SK-N-SH (cell line): ENCODE measurements at regions not wholly inside any gene's neighbourhood (a gene's known extent, or its start where the extent isn't known, plus 50 kb on each side); places are given as distances from the start of the nearest gene placed in this dataset.

Experiments
- CTCF ChIA-PET: fragments of 300-600, 350-600 bp; formaldehyde crosslinking; extraction: SDS; loops from one replicate; lab custom pipeline; 2021; lab: Yijun Ruan, JAX
- POLR2A ChIA-PET: fragments of 350-600 bp; sonication (Branson Sonifier 250); formaldehyde crosslinking; extraction: SDS; loops from one replicate; lab custom pipeline; 2020; ENCODE audit warnings: antibody characterized with exemption, inconsistent platforms; lab: Yijun Ruan, JAX
- DNase-seq: peaks from one replicate; pipeline ENCODE4 v3.0.0; 2012
- H2AFZ ChIP-seq: fragments of 200-600 bp; sonication (generic); 2 replicates; pipeline ENCODE4 v1.8.1; 2016; ENCODE audit warnings: antibody characterized with exemption, mild to moderate bottlenecking, low read depth
- H3F3A ChIP-seq: fragments of 200-600 bp; sonication (generic); replicated peaks from 2 replicates; pipeline ENCODE3; 2016; ENCODE audit warnings: antibody characterized with exemption, mild to moderate bottlenecking; ENCODE audit not compliant: insufficient read depth
- H3K27ac ChIP-seq, 2 experiments: fragments of 200-500 bp in 1 of 2; fragments of 200-600 bp in 1 of 2; sonication (Bioruptor generic) in 1 of 2; sonication (generic), shearing (Covaris generic) in 1 of 2; 2 replicates each; pipeline versions ENCODE4 v1.5.1 to v1.6.1; 2014 to 2016; ENCODE audit warnings: low read depth in 2 of 2, inconsistent platforms in 1 of 2, low read length in 1 of 2, mild to moderate bottlenecking in 1 of 2, mixed read lengths in 1 of 2
- H3K27me3 ChIP-seq: fragments of 200-600 bp; sonication (generic), shearing (Covaris generic); 2 replicates; pipeline ENCODE4 v1.6.1; 2016; ENCODE audit warnings: mixed run types; ENCODE audit not compliant: insufficient read depth
- H3K36me3 ChIP-seq, 2 experiments: fragments of 200-500 bp in 1 of 2; fragments of 200-600 bp in 1 of 2; sonication (Bioruptor generic) in 1 of 2; sonication (generic) in 1 of 2; replicated peaks in 1 of 2; 2 replicates each; pipeline versions ENCODE3 to v1.5.1; 2014 to 2016; ENCODE audit warnings: low read length in 1 of 2, mild to moderate bottlenecking in 1 of 2; ENCODE audit not compliant: insufficient read depth in 2 of 2, control insufficient read depth in 1 of 2
- H3K4me1 ChIP-seq, 2 experiments: fragments of 200-500 bp in 1 of 2; fragments of 200-600 bp in 1 of 2; sonication (Bioruptor generic) in 1 of 2; sonication (generic), shearing (Covaris generic) in 1 of 2; 2 replicates each; pipeline versions ENCODE4 v1.5.1 to v1.6.1; 2014 to 2016; ENCODE audit warnings: low read depth in 1 of 2, low read length in 1 of 2, mixed run types in 1 of 2; ENCODE audit not compliant: insufficient read depth in 2 of 2, control insufficient read depth in 1 of 2
- H3K4me2 ChIP-seq: fragments of 200-600 bp; sonication (generic), shearing (Covaris generic); 2 replicates; pipeline ENCODE4 v1.6.1; 2017; ENCODE audit warnings: mixed run types
- H3K4me3 ChIP-seq, 2 experiments: fragments of 200-500 bp in 1 of 2; fragments of 200-600 bp in 1 of 2; sonication (Bioruptor generic) in 1 of 2; sonication (generic), shearing (Covaris generic) in 1 of 2; 2 replicates each; pipeline versions ENCODE4 v1.5.1 to v1.8.1; 2014 to 2016; ENCODE audit warnings: low read depth in 2 of 2, inconsistent platforms in 1 of 2, low read length in 1 of 2, mild to moderate bottlenecking in 1 of 2, mixed read lengths in 1 of 2, moderate library complexity in 1 of 2
- H3K79me2 ChIP-seq: fragments of 200-600 bp; sonication (generic); 2 replicates; pipeline ENCODE4 v1.8.1; 2017; ENCODE audit warnings: mild to moderate bottlenecking; ENCODE audit not compliant: insufficient read depth
- H3K9ac ChIP-seq: fragments of 200-600 bp; sonication (generic); 2 replicates; pipeline ENCODE4 v1.6.1; 2017; ENCODE audit warnings: mixed run types
- H3K9me2 ChIP-seq: fragments of 200-600 bp; sonication (generic); 2 replicates; pipeline ENCODE4 v1.6.1; 2017; ENCODE audit warnings: mixed run types
- H3K9me3 ChIP-seq: fragments of 200-600 bp; sonication (generic); 2 replicates; pipeline ENCODE4 v1.6.1; 2017; ENCODE audit warnings: mixed run types, mild to moderate bottlenecking, moderate library complexity
- H4K20me1 ChIP-seq: fragments of 200-600 bp; sonication (generic); 2 replicates; pipeline ENCODE4 v1.6.1; 2017; ENCODE audit warnings: mild to moderate bottlenecking, mixed run types; ENCODE audit not compliant: insufficient read depth
- EP300 ChIP-seq, 2 experiments: IDR thresholded peaks; 2 replicates each; pipeline versions ENCODE4 v1.4.0 to v1.6.1; 2012; ENCODE audit warnings: borderline replicate concordance in 1 of 2, low read depth in 1 of 2, low read length in 1 of 2
- FOSL2 ChIP-seq: IDR thresholded peaks from 2 replicates; pipeline ENCODE4 v1.4.0; 2012; ENCODE audit warnings: low read depth, mild to moderate bottlenecking, moderate library complexity, borderline replicate concordance
- FOXJ3 ChIP-seq: sonication (generic); formaldehyde crosslinking; IDR thresholded peaks from 2 replicates; pipeline ENCODE4 v1.5.1; 2020; ENCODE audit warnings: mild to moderate bottlenecking, missing genetic modification reagents
- JUND ChIP-seq: IDR thresholded peaks from 2 replicates; pipeline ENCODE4 v1.4.0; 2012
- MAX ChIP-seq: IDR thresholded peaks from 2 replicates; pipeline ENCODE4 v1.4.0; 2012; ENCODE audit warnings: low read depth
- MXI1 ChIP-seq: IDR thresholded peaks from 2 replicates; pipeline ENCODE4 v1.6.1; 2012; ENCODE audit warnings: mild to moderate bottlenecking, low read depth, low read length, improper control_type of control experiment
- NFIC ChIP-seq: IDR thresholded peaks from 2 replicates; pipeline ENCODE4 v1.4.0; 2012; ENCODE audit warnings: borderline replicate concordance
- PBX3 ChIP-seq: IDR thresholded peaks from 2 replicates; pipeline ENCODE4; 2012
- POLR2AphosphoS5 ChIP-seq: IDR thresholded peaks from 2 replicates; pipeline ENCODE4 v1.6.1; 2012; ENCODE audit warnings: low read depth, low read length
- RCOR1 ChIP-seq: fragments of 150-350 bp; IDR thresholded peaks from 2 replicates; pipeline ENCODE4 v1.6.1; 2017; ENCODE audit warnings: antibody characterized with exemption, low read length
- REST ChIP-seq: IDR thresholded peaks from 2 replicates; pipeline ENCODE4 v1.6.1; 2012; ENCODE audit warnings: mild to moderate bottlenecking, low read depth, low read length, moderate library complexity
- RFX5 ChIP-seq: IDR thresholded peaks from 2 replicates; pipeline ENCODE4 v1.6.1; 2012; ENCODE audit warnings: mild to moderate bottlenecking, improper control_type of control experiment, low read length
- RXRA ChIP-seq: IDR thresholded peaks from 2 replicates; pipeline ENCODE4 v1.4.0; 2012; ENCODE audit warnings: low read depth, mild to moderate bottlenecking, borderline replicate concordance
- TAF1 ChIP-seq: IDR thresholded peaks from 2 replicates; pipeline ENCODE4 v1.6.1; 2012; ENCODE audit warnings: low read depth, mild to moderate bottlenecking, low read length, moderate library complexity, borderline replicate concordance
- TCF12 ChIP-seq: IDR thresholded peaks from 2 replicates; pipeline ENCODE4 v1.4.0; 2012
- USF1 ChIP-seq: IDR thresholded peaks from 2 replicates; pipeline ENCODE4 v1.4.0; 2012; ENCODE audit warnings: low read depth, borderline replicate concordance
- USF2 ChIP-seq: fragments of 150-350 bp; IDR thresholded peaks from 2 replicates; pipeline ENCODE4 v1.6.1; 2017; ENCODE audit warnings: antibody characterized with exemption, low read length, low read depth, borderline replicate concordance
- WGBS: methylation state at CpG from one replicate; pipeline ENCODE4 v1.1.6; 2017; ENCODE audit warnings: low lambda C conversion rate; 5-methylcytosine and 5-hydroxymethylcytosine counted together

- no peaks in the 10 kb centered on the region for H3K36me3 ChIP-seq
- CTCF ChIA-PET, result no interaction called here
- no peaks in the 10 kb centered on the region; the same call in 1 of the 2 replicates for H3K27me3 ChIP-seq
- TF ChIP-seq NFIC (no peak), FOXJ3 (CRISPR knock-in tag) (no peak), TAF1 (no peak), USF1 (no peak), POLR2AphosphoS5 (no peak), JUND (no peak), MXI1 (no peak), RFX5 (no peak), REST (no peak), TCF12 (no peak), RXRA (no peak), RCOR1 (no peak)
- no peak overlapping the region for H3K27ac ChIP-seq
- no peak overlapping the region for H2AFZ ChIP-seq
- H3K4me1 ChIP-seq, result no peaks in the 10 kb centered on the region
- H3K9ac ChIP-seq, result no peak overlapping the region
- H4K20me1 ChIP-seq, result no peaks in the 10 kb centered on the region
- POLR2A ChIA-PET, result no interaction called here
- no peaks in the 10 kb centered on the region for H3K79me2 ChIP-seq
- DNase-seq, result no peak
- H3K4me2 ChIP-seq, result no peak overlapping the region
- H3K4me3 ChIP-seq, result no peak overlapping the region
- H3K9me2 ChIP-seq, result no peaks in the 10 kb centered on the region
- H3F3A ChIP-seq, result no peaks in the 10 kb centered on the region
- no peaks in the 10 kb centered on the region for H3K9me3 ChIP-seq
- WGBS, result 46% methylated on average over 4 of the region's 4 CpGs
Observed at GRCh38 chr2:47996808-47997207, 90.5 kb upstream of the FBXO11 start.

- Histone ChIP-seq H3K4me2 (no peak overlapping the region), H3K4me3 (no peak overlapping the region), H3K27ac (no peak overlapping the region), H3K9me3 (no peaks in the 10 kb centered on the region), H3K36me3 (no peaks in the 10 kb centered on the region), H4K20me1 (no peaks in the 10 kb centered on the region), H2AFZ (no peak overlapping the region), H3K9me2 (no peaks in the 10 kb centered on the region), H3K4me1 (no peaks in the 10 kb centered on the region), H3K9ac (no peak overlapping the region), H3K27me3 (no peaks in the 10 kb centered on the region; the same call in 1 of the 2 replicates), H3F3A (no peaks in the 10 kb centered on the region), H3K79me2 (no peaks in the 10 kb centered on the region)
- DNase-seq, result no peak
- POLR2A ChIA-PET, result no interaction called here
- 16% methylated on average over 1 of the region's 1 CpG for WGBS
- CTCF ChIA-PET, result no interaction called here
- TF ChIP-seq PBX3 (no peak), FOSL2 (no peak), MAX (no peak), USF2 (no peak), POLR2AphosphoS5 (no peak), EP300 (IDR thresholded peaks at IDR 0.05; ENCODE audit: borderline replicate concordance in 1 of 2, low read depth in 1 of 2, low read length in 1 of 2) (no peak)
Observed at GRCh38 chr2:47999512-47999911, 93.2 kb upstream of the FBXO11 start.
